ENCODE measurements at regions not wholly inside any gene's neighbourhood (a gene's known extent, or its start where the extent isn't known, plus 50 kb on each side); places are given as distances from the start of the nearest gene placed in this dataset.
A peak's percentile ranks its signal among the peaks of the same experiment; 100 is the strongest.

- H3K27ac ChIP-seq (ENCODE audit: poor library complexity, severe bottlenecking), result no peak overlapping the region
- ATAC-seq (ENCODE audit: low read depth) (no peak), DNase-seq (ENCODE audit: low spot score) (no peak)
- H3K4me1 ChIP-seq (ENCODE audit: insufficient read depth, poor library complexity, severe bottlenecking), result no peaks in the 10 kb centered on the region
- no peaks in the 10 kb centered on the region for H3K36me3 ChIP-seq (ENCODE audit: low read depth)
- TF ChIP-seq CTCF (IDR thresholded peaks at IDR 0.05; ENCODE audit: poor library complexity, severe bottlenecking), result no peak
- no peak overlapping the region for H3K4me3 ChIP-seq (ENCODE audit: severe bottlenecking)
- H3K27me3 ChIP-seq (ENCODE audit: insufficient read depth, poor library complexity, severe bottlenecking), result no peaks in the 10 kb centered on the region
- H3K9me3 ChIP-seq (ENCODE audit: severe bottlenecking), result no peaks in the 10 kb centered on the region
These were observed 728.7 kb upstream of the EEF2KMT start for GRCh38 chr16:5826332-5826731.

- H3K4me3 ChIP-seq (ENCODE audit: severe bottlenecking), result no peak overlapping the region
- ATAC-seq (ENCODE audit: low read depth) (peak; percentile 70), DNase-seq (ENCODE audit: low spot score) (no peak)
- no peaks in the 10 kb centered on the region for H3K4me1 ChIP-seq (ENCODE audit: insufficient read depth, poor library complexity, severe bottlenecking)
- no peak for TF ChIP-seq CTCF (IDR thresholded peaks at IDR 0.05; ENCODE audit: poor library complexity, severe bottlenecking)
- H3K9me3 ChIP-seq (ENCODE audit: severe bottlenecking), result no peaks in the 10 kb centered on the region
- peak overlapping the region; percentile 35 for H3K27ac ChIP-seq (ENCODE audit: poor library complexity, severe bottlenecking)
- no peaks in the 10 kb centered on the region for H3K27me3 ChIP-seq (ENCODE audit: insufficient read depth, poor library complexity, severe bottlenecking)
- H3K36me3 ChIP-seq (ENCODE audit: low read depth), result no peaks in the 10 kb centered on the region
These were observed 722.9 kb upstream of the EEF2KMT start for GRCh38 chr16:5820472-5820871.

GRCh38 chr16:5815570-5816237 is 718.1 kb upstream of the EEF2KMT start:
- ATAC-seq (ENCODE audit: low read depth) (no peak), DNase-seq (ENCODE audit: low spot score) (no peak)
- no peak for TF ChIP-seq CTCF (IDR thresholded peaks at IDR 0.05; ENCODE audit: poor library complexity, severe bottlenecking)
- H3K4me1 ChIP-seq (ENCODE audit: insufficient read depth, poor library complexity, severe bottlenecking), result no peaks in the 10 kb centered on the region
- no peaks in the 10 kb centered on the region for H3K27me3 ChIP-seq (ENCODE audit: insufficient read depth, poor library complexity, severe bottlenecking)
- no peaks in the 10 kb centered on the region for H3K36me3 ChIP-seq (ENCODE audit: low read depth)
- H3K9me3 ChIP-seq (ENCODE audit: severe bottlenecking), result no peaks in the 10 kb centered on the region
- H3K27ac ChIP-seq (ENCODE audit: poor library complexity, severe bottlenecking), result no peak overlapping the region
- H3K4me3 ChIP-seq (ENCODE audit: severe bottlenecking), result no peak overlapping the region

GRCh38 chr16:5801396-5801795 is 703.8 kb upstream of the EEF2KMT start:
- Histone ChIP-seq H3K4me3 (ENCODE audit: severe bottlenecking) (no peak overlapping the region), H3K27ac (ENCODE audit: poor library complexity, severe bottlenecking) (no peak overlapping the region), H3K4me1 (ENCODE audit: insufficient read depth, poor library complexity, severe bottlenecking) (no peaks in the 10 kb centered on the region), H3K27me3 (ENCODE audit: insufficient read depth, poor library complexity, severe bottlenecking) (no peaks in the 10 kb centered on the region), H3K36me3 (ENCODE audit: low read depth) (no peaks in the 10 kb centered on the region), H3K9me3 (ENCODE audit: severe bottlenecking) (no peaks in the 10 kb centered on the region)
- no peak for ATAC-seq (ENCODE audit: low read depth)
- no peak for TF ChIP-seq CTCF (IDR thresholded peaks at IDR 0.05; ENCODE audit: poor library complexity, severe bottlenecking)
- DNase-seq (ENCODE audit: low spot score), result no peak

- ATAC-seq (ENCODE audit: low read depth), result no peak
- Histone ChIP-seq H3K4me1 (ENCODE audit: insufficient read depth, poor library complexity, severe bottlenecking) (no peaks in the 10 kb centered on the region), H3K27me3 (ENCODE audit: insufficient read depth, poor library complexity, severe bottlenecking) (no peaks in the 10 kb centered on the region), H3K9me3 (ENCODE audit: severe bottlenecking) (no peaks in the 10 kb centered on the region), H3K27ac (ENCODE audit: poor library complexity, severe bottlenecking) (no peak overlapping the region), H3K4me3 (ENCODE audit: severe bottlenecking) (no peak overlapping the region), H3K36me3 (ENCODE audit: low read depth) (no peaks in the 10 kb centered on the region)
- DNase-seq (ENCODE audit: low spot score), result no peak
- TF ChIP-seq CTCF (IDR thresholded peaks at IDR 0.05; ENCODE audit: poor library complexity, severe bottlenecking), result no peak
These were observed 696.0 kb upstream of the EEF2KMT start for GRCh38 chr16:5793556-5793955.
